Panc1 (cell line): ENCODE measurements at regions not wholly inside any gene's neighbourhood (a gene's known extent, or its start where the extent isn't known, plus 50 kb on each side); places are given as distances from the start of the nearest gene placed in this dataset.

Source experiments
- ATAC-seq: fragments of 200-7000 bp; cut with Tn5 transposase; 2 replicates; pipeline ENCODE4 v1.9.1; 2020; ENCODE audit warnings: mild to moderate bottlenecking, moderate library complexity
- BruUV-seq: library from RNA; stranded (reverse); fragments of 400-500 nt; replicated peaks from 2 replicates; lab custom pipeline; 2021; lab: Mats Ljungman, UMichigan
- CTCF ChIA-PET: fragments of 300-600 bp; sonication (Branson Sonifier 250); formaldehyde crosslinking; loops from one replicate; lab custom pipeline; 2022; ENCODE audit warnings: antibody characterized with exemption; lab: Charles Lee
- POLR2A ChIA-PET: fragments of 300-600 bp; sonication (Branson Sonifier 250); formaldehyde crosslinking; loops from one replicate; lab custom pipeline; 2022; ENCODE audit warnings: antibody characterized with exemption; lab: Charles Lee
- DNase-seq: peaks from one replicate; pipeline ENCODE4 v3.0.0-alpha.2; 2010; ENCODE audit warnings: low read depth, low spot score
- H3K27ac ChIP-seq: 2 replicates; pipeline ENCODE4 v1.5.1; 2011; ENCODE audit warnings: mild to moderate bottlenecking, low read length, inconsistent platforms
- H3K27me3 ChIP-seq: fragments of 200-500 bp; sonication (Bioruptor generic); 2 replicates; pipeline ENCODE4 v1.6.0; 2014; ENCODE audit warnings: low read length, inconsistent platforms; ENCODE audit not compliant: control insufficient read depth, insufficient read depth
- H3K36me3 ChIP-seq: fragments of 200-500 bp; sonication (Bioruptor generic); 2 replicates; pipeline ENCODE4 v1.5.1; 2014; ENCODE audit warnings: inconsistent platforms, mild to moderate bottlenecking, low read length, moderate library complexity; ENCODE audit not compliant: control insufficient read depth, insufficient read depth
- H3K4me1 ChIP-seq: 2 replicates; pipeline ENCODE4 v1.5.1; 2011; ENCODE audit warnings: inconsistent platforms, mild to moderate bottlenecking, low read length, moderate library complexity; ENCODE audit not compliant: control insufficient read depth, insufficient read depth
- H3K4me3 ChIP-seq, 2 experiments: 2 replicates each; pipeline ENCODE4 v1.5.1; 2011 to 2012; ENCODE audit warnings: low read depth in 2 of 2, low read length in 2 of 2, mild to moderate bottlenecking in 2 of 2, inconsistent platforms in 1 of 2, moderate library complexity in 1 of 2
- H3K9me3 ChIP-seq: fragments of 200-500 bp; sonication (Bioruptor generic); 2 replicates; pipeline ENCODE4 v1.5.1; 2014; ENCODE audit warnings: low read depth, mild to moderate bottlenecking, inconsistent platforms, low read length, moderate library complexity; ENCODE audit not compliant: control insufficient read depth, insufficient read depth
- POLR2AphosphoS5 ChIP-seq: IDR thresholded peaks from 2 replicates; pipeline ENCODE4 v1.6.1; 2012; ENCODE audit warnings: mild to moderate bottlenecking, low read depth, low read length, moderate library complexity
- SIN3A ChIP-seq: IDR thresholded peaks from 2 replicates; pipeline ENCODE4 v1.6.1; 2012; ENCODE audit warnings: low read depth, mild to moderate bottlenecking, low read length, moderate library complexity, borderline replicate concordance; ENCODE audit not compliant: insufficient read depth
- TCF7L2 ChIP-seq: IDR thresholded peaks from 2 replicates; pipeline ENCODE4 v1.6.1; 2011; ENCODE audit warnings: mild to moderate bottlenecking, low read depth, low read length, inconsistent platforms
- in situ Hi-C: cut with HindIII; loops from 2 replicates; pipeline ENCODE4 v1.10.0; 2016; ENCODE audit warnings: low sequenced_read_pairs, low pct_unique_long_range_greater_than_20kb
- intact Hi-C: fragments of 100-400 bp; cut with micrococcal nuclease; formaldehyde crosslinking; loops from one replicate; pipeline ENCODE4 v1.10.0; 2022; ENCODE audit not compliant: unreplicated experiment
- TF ChIP-seq, protein P1 (sequence below): fragments of 450-650 bp; IDR thresholded peaks from 2 replicates; pipeline ENCODE4 v1.5.1; 2017; ENCODE audit warnings: mild to moderate bottlenecking
- TF ChIP-seq, protein P2 (sequence below), 2 experiments: IDR thresholded peaks; 2 replicates each; pipeline ENCODE4 v1.6.1; 2011 to 2012; ENCODE audit warnings: low read depth in 2 of 2, control low read depth in 1 of 2, low read length in 1 of 2, mild to moderate bottlenecking in 1 of 2, moderate library complexity in 1 of 2; ENCODE audit not compliant: insufficient read depth in 1 of 2

DNA sequence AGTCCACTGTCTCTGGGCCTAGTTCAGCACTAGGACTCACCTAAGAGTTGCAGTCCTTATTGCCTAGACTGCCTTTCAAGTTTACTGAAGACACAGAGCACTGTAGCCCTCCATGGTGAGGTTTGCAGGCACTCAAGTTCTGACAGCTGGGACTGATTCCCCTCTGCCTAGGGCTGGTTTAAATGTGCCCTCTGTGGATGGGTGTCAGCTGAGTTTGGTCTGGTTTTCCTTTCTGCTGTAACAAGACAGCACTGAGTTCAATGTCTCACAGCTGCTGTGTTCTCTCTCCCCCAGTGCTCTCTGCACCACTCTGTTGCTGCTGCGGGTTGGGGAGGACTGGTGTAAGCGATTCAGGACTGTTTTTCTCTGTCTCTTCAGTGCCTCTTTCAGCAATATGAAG, 75.2 kb upstream of the C1orf21 start:
- H3K4me1 ChIP-seq = no peaks in the 10 kb centered on the region
- no peak overlapping the region for H3K27ac ChIP-seq
- CTCF ChIA-PET = no interaction called here
- H3K27me3 ChIP-seq = no peaks in the 10 kb centered on the region
- intact Hi-C loops (no loop called here), in situ Hi-C loops (no loop called here)
- no peaks in the 10 kb centered on the region for H3K9me3 ChIP-seq
- POLR2A ChIA-PET = no interaction called here
- no peak overlapping the region for H3K4me3 ChIP-seq
- H3K36me3 ChIP-seq = no peaks in the 10 kb centered on the region
- TF ChIP-seq POLR2AphosphoS5 (no peak), SIN3A (no peak), TCF7L2 (no peak)
- TF ChIP-seq, protein P1, sequence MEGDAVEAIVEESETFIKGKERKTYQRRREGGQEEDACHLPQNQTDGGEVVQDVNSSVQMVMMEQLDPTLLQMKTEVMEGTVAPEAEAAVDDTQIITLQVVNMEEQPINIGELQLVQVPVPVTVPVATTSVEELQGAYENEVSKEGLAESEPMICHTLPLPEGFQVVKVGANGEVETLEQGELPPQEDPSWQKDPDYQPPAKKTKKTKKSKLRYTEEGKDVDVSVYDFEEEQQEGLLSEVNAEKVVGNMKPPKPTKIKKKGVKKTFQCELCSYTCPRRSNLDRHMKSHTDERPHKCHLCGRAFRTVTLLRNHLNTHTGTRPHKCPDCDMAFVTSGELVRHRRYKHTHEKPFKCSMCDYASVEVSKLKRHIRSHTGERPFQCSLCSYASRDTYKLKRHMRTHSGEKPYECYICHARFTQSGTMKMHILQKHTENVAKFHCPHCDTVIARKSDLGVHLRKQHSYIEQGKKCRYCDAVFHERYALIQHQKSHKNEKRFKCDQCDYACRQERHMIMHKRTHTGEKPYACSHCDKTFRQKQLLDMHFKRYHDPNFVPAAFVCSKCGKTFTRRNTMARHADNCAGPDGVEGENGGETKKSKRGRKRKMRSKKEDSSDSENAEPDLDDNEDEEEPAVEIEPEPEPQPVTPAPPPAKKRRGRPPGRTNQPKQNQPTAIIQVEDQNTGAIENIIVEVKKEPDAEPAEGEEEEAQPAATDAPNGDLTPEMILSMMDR = no peak
- TF ChIP-seq, protein P2, sequence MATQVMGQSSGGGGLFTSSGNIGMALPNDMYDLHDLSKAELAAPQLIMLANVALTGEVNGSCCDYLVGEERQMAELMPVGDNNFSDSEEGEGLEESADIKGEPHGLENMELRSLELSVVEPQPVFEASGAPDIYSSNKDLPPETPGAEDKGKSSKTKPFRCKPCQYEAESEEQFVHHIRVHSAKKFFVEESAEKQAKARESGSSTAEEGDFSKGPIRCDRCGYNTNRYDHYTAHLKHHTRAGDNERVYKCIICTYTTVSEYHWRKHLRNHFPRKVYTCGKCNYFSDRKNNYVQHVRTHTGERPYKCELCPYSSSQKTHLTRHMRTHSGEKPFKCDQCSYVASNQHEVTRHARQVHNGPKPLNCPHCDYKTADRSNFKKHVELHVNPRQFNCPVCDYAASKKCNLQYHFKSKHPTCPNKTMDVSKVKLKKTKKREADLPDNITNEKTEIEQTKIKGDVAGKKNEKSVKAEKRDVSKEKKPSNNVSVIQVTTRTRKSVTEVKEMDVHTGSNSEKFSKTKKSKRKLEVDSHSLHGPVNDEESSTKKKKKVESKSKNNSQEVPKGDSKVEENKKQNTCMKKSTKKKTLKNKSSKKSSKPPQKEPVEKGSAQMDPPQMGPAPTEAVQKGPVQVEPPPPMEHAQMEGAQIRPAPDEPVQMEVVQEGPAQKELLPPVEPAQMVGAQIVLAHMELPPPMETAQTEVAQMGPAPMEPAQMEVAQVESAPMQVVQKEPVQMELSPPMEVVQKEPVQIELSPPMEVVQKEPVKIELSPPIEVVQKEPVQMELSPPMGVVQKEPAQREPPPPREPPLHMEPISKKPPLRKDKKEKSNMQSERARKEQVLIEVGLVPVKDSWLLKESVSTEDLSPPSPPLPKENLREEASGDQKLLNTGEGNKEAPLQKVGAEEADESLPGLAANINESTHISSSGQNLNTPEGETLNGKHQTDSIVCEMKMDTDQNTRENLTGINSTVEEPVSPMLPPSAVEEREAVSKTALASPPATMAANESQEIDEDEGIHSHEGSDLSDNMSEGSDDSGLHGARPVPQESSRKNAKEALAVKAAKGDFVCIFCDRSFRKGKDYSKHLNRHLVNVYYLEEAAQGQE (IDR thresholded peaks at IDR 0.05; ENCODE audit: insufficient read depth in 1 of 2, low read depth in 2 of 2, low read length in 1 of 2) = no peak
- no TSS peak for BruUV-seq
- DNase-seq (no peak), ATAC-seq (no peak)

DNA sequence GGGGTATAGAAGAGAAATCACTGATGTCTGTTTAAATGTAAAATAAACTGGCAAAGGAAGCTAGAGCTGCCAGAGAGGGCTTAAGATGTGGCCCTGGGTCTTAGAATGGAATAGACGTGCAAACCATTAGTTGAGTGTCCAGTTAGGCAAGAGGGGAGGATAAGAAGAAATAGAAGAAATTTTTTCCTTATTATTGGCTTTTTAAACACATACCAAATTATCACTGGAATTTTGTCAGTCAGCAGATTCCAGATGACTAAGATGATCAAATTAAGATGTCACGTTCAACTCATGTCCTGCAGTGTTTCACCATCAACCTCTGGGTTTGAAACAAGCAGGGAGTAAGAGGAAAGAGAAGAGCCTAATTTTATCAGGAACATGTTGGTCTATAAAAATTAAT, 71.6 kb upstream of the C1orf21 start:
- Histone ChIP-seq H3K9me3 (no peaks in the 10 kb centered on the region), H3K27me3 (no peaks in the 10 kb centered on the region), H3K27ac (no peak overlapping the region), H3K4me1 (no peaks in the 10 kb centered on the region), H3K36me3 (no peaks in the 10 kb centered on the region), H3K4me3 (no peak overlapping the region)
- ChIA-PET POLR2A (no interaction called here), CTCF (no interaction called here)
- in situ Hi-C loops (no loop called here), intact Hi-C loops (no loop called here)
- no peak for TF ChIP-seq POLR2AphosphoS5
- TF ChIP-seq, protein P1 = no peak
- no peak for TF ChIP-seq TCF7L2
- no peak for TF ChIP-seq SIN3A
- TF ChIP-seq, protein P2 (IDR thresholded peaks at IDR 0.05; ENCODE audit: insufficient read depth in 1 of 2, low read depth in 2 of 2, low read length in 1 of 2) = no peak
- DNase-seq (no peak), ATAC-seq (no peak)
- BruUV-seq = no TSS peak
